K562 (cell line): ENCODE measurements at regions not wholly inside any gene's neighbourhood (a gene's known extent, or its start where the extent isn't known, plus 50 kb on each side); places are given as distances from the start of the nearest gene placed in this dataset.

Experiments
- ATAC-seq: fragments of 200-7000 bp; cut with Tn5 transposase; 3 replicates; pipeline ENCODE4 v1.9.1; 2020; ENCODE audit warnings: moderate library complexity
- BruUV-seq: library from RNA; stranded (reverse); fragments of 400-500 nt; replicated peaks from 2 replicates; lab custom pipeline; 2021; lab: Mats Ljungman, UMichigan
- CTCF ChIA-PET: fragments of 300-600 bp; formaldehyde crosslinking; extraction: SDS; loops from one replicate; lab custom pipeline; 2021; ENCODE audit warnings: low intra/inter-chr PET ratio; lab: Yijun Ruan, JAX
- POLR2A ChIA-PET: fragments of 300-600, 350-650 bp; sonication (Branson Sonifier 250); formaldehyde crosslinking; extraction: SDS; loops from one replicate; lab custom pipeline; 2021; ENCODE audit warnings: antibody characterized with exemption, inconsistent platforms; lab: Yijun Ruan, JAX
- DNase-seq, 4 experiments: peaks; one replicate each; pipeline versions ENCODE4 v3.0.0 to v3.0.0-alpha.2; 2011 to 2018; ENCODE audit warnings: low spot score in 3 of 4, mixed read lengths in 3 of 4; ENCODE audit errors: extremely low read depth in 1 of 4
- FAIRE-seq: peaks from 2 replicates; lab custom pipeline; 2011; peaks lifted over from hg19 to GRCh38; lab: Jason Lieb, UNC
- H2AFZ ChIP-seq: 2 replicates; pipeline ENCODE4 v1.6.0; 2011; ENCODE audit warnings: low read depth, low read length, control low read depth, inconsistent platforms
- H3K27ac ChIP-seq: fragments of 200-600 bp; 3 replicates; pipeline ENCODE4 v1.8.0; 2011; ENCODE audit warnings: low read depth, mild to moderate bottlenecking, control low read depth, inconsistent platforms, low read length, moderate library complexity, mixed read lengths; ENCODE audit errors: extremely low read depth
- H3K27me3 ChIP-seq, 2 experiments: fragments of 300-600 bp in 1 of 2; 2 replicates in 1 of 2; 3 replicates in 1 of 2; pipeline versions ENCODE4 v1.6.0 to v1.8.0; 2011; ENCODE audit warnings: inconsistent platforms in 2 of 2, low read length in 2 of 2, mild to moderate bottlenecking in 1 of 2, mixed read lengths in 1 of 2, moderate library complexity in 1 of 2; ENCODE audit not compliant: control insufficient read depth in 2 of 2, insufficient read depth in 2 of 2
- H3K36me3 ChIP-seq: fragments of 300-600 bp; 3 replicates; pipeline ENCODE4 v1.8.0; 2011; ENCODE audit warnings: mild to moderate bottlenecking, low read length, inconsistent platforms; ENCODE audit not compliant: control insufficient read depth, insufficient read depth
- H3K4me1 ChIP-seq, 2 experiments: fragments of 200-600 bp in 1 of 2; replicated peaks in 1 of 2; 2 replicates in 1 of 2; 3 replicates in 1 of 2; pipeline versions ENCODE4 v1.5.1 to v1.8.0; 2011; ENCODE audit warnings: inconsistent platforms in 2 of 2, low read length in 2 of 2, mild to moderate bottlenecking in 1 of 2, mixed read lengths in 1 of 2, moderate library complexity in 1 of 2; ENCODE audit not compliant: control insufficient read depth in 2 of 2, insufficient read depth in 2 of 2
- H3K4me2 ChIP-seq: 2 replicates; pipeline ENCODE4 v1.6.1; 2011; ENCODE audit warnings: low read length, control low read depth, inconsistent platforms, mixed read lengths; ENCODE audit not compliant: insufficient read depth
- H3K4me3 ChIP-seq: fragments of 200-600 bp; sonication (generic), shearing (Covaris generic); 2 replicates; pipeline ENCODE4 v1.5.1; 2016; ENCODE audit warnings: control low read depth, inconsistent platforms
- H3K79me2 ChIP-seq: fragments of 200-600 bp; 3 replicates; pipeline ENCODE4 v1.8.0; 2011; ENCODE audit warnings: low read length, inconsistent platforms; ENCODE audit not compliant: control insufficient read depth, insufficient read depth
- H3K9ac ChIP-seq, 2 experiments: 2 replicates each; pipeline versions ENCODE4 v1.6.0 to v1.6.1; 2011; ENCODE audit warnings: low read depth in 2 of 2, low read length in 2 of 2, control low read depth in 1 of 2, inconsistent platforms in 1 of 2, mild to moderate bottlenecking in 1 of 2, mixed read lengths in 1 of 2; ENCODE audit not compliant: insufficient read depth in 1 of 2
- H3K9me1 ChIP-seq: one replicate; pipeline ENCODE4 v1.6.0; 2011; ENCODE audit warnings: inconsistent platforms, mild to moderate bottlenecking, low read length, moderate library complexity; ENCODE audit not compliant: control insufficient read depth, insufficient read depth
- H3K9me3 ChIP-seq: replicated peaks from 2 replicates; pipeline ENCODE4 v1.5.1; 2011; ENCODE audit warnings: low read depth, low read length, inconsistent platforms; ENCODE audit not compliant: control insufficient read depth, insufficient read depth
- H4K20me1 ChIP-seq: replicated peaks from 2 replicates; pipeline ENCODE4 v1.6.1; 2011; ENCODE audit warnings: low read length, inconsistent platforms, mixed read lengths; ENCODE audit not compliant: control insufficient read depth, insufficient read depth
- ATF6 ChIP-seq: sonication (generic); formaldehyde crosslinking; IDR thresholded peaks from 2 replicates; pipeline ENCODE4 v1.4.0; 2020; ENCODE audit warnings: mild to moderate bottlenecking, missing genetic modification reagents
- CEBPB ChIP-seq: fragments of 450-650 bp; IDR thresholded peaks from 2 replicates; pipeline ENCODE4 v1.6.1; 2016; ENCODE audit warnings: missing genetic modification characterization, missing compliant biosample characterization
- DLX4 ChIP-seq: fragments of 250-450 bp; sonication (Bioruptor Pico); IDR thresholded peaks from 2 replicates; pipeline ENCODE4 v1.6.1; 2021; ENCODE audit warnings: mild to moderate bottlenecking
- HDAC8 ChIP-seq: fragments of 450-650 bp; IDR thresholded peaks from 2 replicates; pipeline ENCODE4 v1.6.1; 2016; ENCODE audit warnings: mild to moderate bottlenecking, missing genetic modification characterization, moderate library complexity, missing compliant biosample characterization
- ZBTB1 ChIP-seq: sonication (generic); formaldehyde crosslinking; IDR thresholded peaks from 2 replicates; pipeline ENCODE4 v1.8.1; 2023; ENCODE audit warnings: missing genetic modification reagents, low read depth, mild to moderate bottlenecking, borderline replicate concordance
- WGBS: fragments of 100-300 bp; shearing (Covaris generic); methylation state at CpG from one replicate; pipeline ENCODE4 v1.1.6; 2016; ENCODE audit warnings: low coverage, mixed read lengths; ENCODE audit not compliant: insufficient coverage; ENCODE audit errors: missing lambda C conversion rate; 5-methylcytosine and 5-hydroxymethylcytosine counted together
- in situ Hi-C: fragments of 300-500 bp; cut with MboI; formaldehyde crosslinking; loops from 4 replicates; pipeline ENCODE4 v1.15.0; 2018; ENCODE audit warnings: inconsistent platforms, mixed read lengths
- intact Hi-C: fragments of 100-400 bp; cut with micrococcal nuclease; formaldehyde crosslinking; loops from 2 replicates; pipeline ENCODE4 v1.14.2; 2022

- Histone ChIP-seq H3K4me3 (no peak overlapping the region), H3K9me1 (no peaks in the 10 kb centered on the region), H3K27ac (no peak overlapping the region), H3K36me3 (peaks cover 9% of the 10 kb centered on the region; the same call in 1 of the 3 replicates), H3K4me2 (no peak overlapping the region), H3K79me2 (no peaks in the 10 kb centered on the region), H3K9me3 (no peaks in the 10 kb centered on the region), H3K9ac (no peak overlapping the region), H2AFZ (no peak overlapping the region), H3K4me1 (peaks cover 0 to 19% of the 10 kb centered on the region in 2 experiments; a peak in 2 of 5 replicates), H3K27me3 (peaks cover 3 to 63% of the 10 kb centered on the region in 2 experiments; a peak in 4 of 5 replicates)
- BruUV-seq, result no TSS peak
- FAIRE-seq (no peak), DNase-seq (no peak)
- POLR2A ChIA-PET, result no interaction called here
- in situ Hi-C loops, result no loop called here
- WGBS, result 39% methylated on average over 10 of the region's 10 CpGs
- TF ChIP-seq DLX4 (CRISPR knock-in tag), result no peak
- TF ChIP-seq ATF6 (CRISPR knock-in tag), result no peak
- no peak for TF ChIP-seq ZBTB1 (CRISPR knock-in tag)
- no peak for TF ChIP-seq HDAC8 (tag)
- no peak for TF ChIP-seq CEBPB
- TF ChIP-seq, all 486 proteins: peak for 0
- intact Hi-C loops, result no loop called here
- peaks cover 4% of the 10 kb centered on the region; the same call in 1 of the 2 replicates for H4K20me1 ChIP-seq
- ATAC-seq, result no peak
- CTCF ChIA-PET, result no interaction called here
These were observed 101.4 kb upstream of the C1orf174 start for GRCh38 chr1:4001461-4001860.
